Astrocyte (in vitro differentiated cells and primary cell): ENCODE measurements at regions not wholly inside any gene's neighbourhood (a gene's known extent, or its start where the extent isn't known, plus 50 kb on each side); places are given as distances from the start of the nearest gene placed in this dataset.

Experiments used
- DNase-seq: peaks from one replicate; pipeline ENCODE4 v3.0.0-alpha.2; 2010; ENCODE audit warnings: low read depth
- FAIRE-seq: peaks from 2 replicates; lab custom pipeline; 2011; peaks lifted over from hg19 to GRCh38; lab: Jason Lieb, UNC
- H2AFZ ChIP-seq: 2 replicates; pipeline ENCODE4 v1.6.0; 2012; ENCODE audit warnings: low read depth, low read length, inconsistent platforms
- H3K27ac ChIP-seq: 2 replicates; pipeline ENCODE4 v1.5.1; 2011; ENCODE audit warnings: low read depth, low read length, inconsistent platforms
- H3K27me3 ChIP-seq: 2 replicates; pipeline ENCODE4 v1.6.0; 2011; ENCODE audit warnings: low read length, inconsistent platforms; ENCODE audit not compliant: insufficient read depth
- H3K36me3 ChIP-seq: 2 replicates; pipeline ENCODE4 v1.5.1; 2011; ENCODE audit warnings: low read length, inconsistent platforms; ENCODE audit not compliant: insufficient read depth
- H3K4me1 ChIP-seq: 2 replicates; pipeline ENCODE4 v1.5.1; 2011; ENCODE audit warnings: low read length, inconsistent platforms; ENCODE audit not compliant: insufficient read depth
- H3K4me2 ChIP-seq: 2 replicates; pipeline ENCODE4 v1.6.0; 2012; ENCODE audit warnings: low read length, inconsistent platforms
- H3K4me3 ChIP-seq: 2 replicates; pipeline ENCODE4 v1.5.1; 2011; ENCODE audit warnings: low read depth, mild to moderate bottlenecking, low read length, inconsistent platforms; ENCODE audit not compliant: insufficient read depth
- H3K79me2 ChIP-seq: 2 replicates; pipeline ENCODE4 v1.6.0; 2012; ENCODE audit warnings: mild to moderate bottlenecking, low read length, inconsistent platforms; ENCODE audit not compliant: insufficient read depth
- H3K9ac ChIP-seq: 2 replicates; pipeline ENCODE4 v1.6.0; 2012; ENCODE audit warnings: mild to moderate bottlenecking, low read length, inconsistent platforms
- H3K9me3 ChIP-seq: 2 replicates; pipeline ENCODE4 v1.5.1; 2012; ENCODE audit warnings: low read depth, mild to moderate bottlenecking, low read length, inconsistent platforms; ENCODE audit not compliant: insufficient read depth
- H4K20me1 ChIP-seq: 2 replicates; pipeline ENCODE4 v1.6.0; 2012; ENCODE audit warnings: low read length, inconsistent platforms; ENCODE audit not compliant: insufficient read depth
- H3K27ac Mint-ChIP-seq: one replicate; pipeline ENCODE4 v1.8.0; 2021; ENCODE audit warnings: mild to moderate bottlenecking, mixed read lengths; ENCODE audit not compliant: unreplicated experiment
- H3K27me3 Mint-ChIP-seq: one replicate; pipeline ENCODE4 v1.8.0; 2021; ENCODE audit warnings: low read depth, mixed read lengths; ENCODE audit not compliant: unreplicated experiment
- H3K36me3 Mint-ChIP-seq: one replicate; pipeline ENCODE4 v1.8.0; 2021; ENCODE audit warnings: low read depth, mixed read lengths; ENCODE audit not compliant: unreplicated experiment
- H3K4me1 Mint-ChIP-seq: one replicate; pipeline ENCODE4 v1.8.0; 2021; ENCODE audit warnings: low read depth, mixed read lengths; ENCODE audit not compliant: unreplicated experiment
- H3K4me3 Mint-ChIP-seq: one replicate; pipeline ENCODE4 v1.8.0; 2021; ENCODE audit warnings: mild to moderate bottlenecking, moderate library complexity, mixed read lengths; ENCODE audit not compliant: unreplicated experiment
- H3K9me3 Mint-ChIP-seq: one replicate; pipeline ENCODE4 v1.8.0; 2021; ENCODE audit warnings: mild to moderate bottlenecking, mixed read lengths; ENCODE audit not compliant: unreplicated experiment
- EZH2 ChIP-seq: IDR thresholded peaks from 2 replicates; pipeline ENCODE4 v1.6.1; 2012; ENCODE audit warnings: mild to moderate bottlenecking, low read length, inconsistent platforms; ENCODE audit not compliant: insufficient read depth
- TF ChIP-seq, protein P1 (sequence below): IDR thresholded peaks from 2 replicates; pipeline ENCODE4 v1.5.1; 2011; ENCODE audit warnings: low read depth, mild to moderate bottlenecking, inconsistent platforms, low read length, moderate library complexity; ENCODE audit not compliant: insufficient read depth

DNA sequence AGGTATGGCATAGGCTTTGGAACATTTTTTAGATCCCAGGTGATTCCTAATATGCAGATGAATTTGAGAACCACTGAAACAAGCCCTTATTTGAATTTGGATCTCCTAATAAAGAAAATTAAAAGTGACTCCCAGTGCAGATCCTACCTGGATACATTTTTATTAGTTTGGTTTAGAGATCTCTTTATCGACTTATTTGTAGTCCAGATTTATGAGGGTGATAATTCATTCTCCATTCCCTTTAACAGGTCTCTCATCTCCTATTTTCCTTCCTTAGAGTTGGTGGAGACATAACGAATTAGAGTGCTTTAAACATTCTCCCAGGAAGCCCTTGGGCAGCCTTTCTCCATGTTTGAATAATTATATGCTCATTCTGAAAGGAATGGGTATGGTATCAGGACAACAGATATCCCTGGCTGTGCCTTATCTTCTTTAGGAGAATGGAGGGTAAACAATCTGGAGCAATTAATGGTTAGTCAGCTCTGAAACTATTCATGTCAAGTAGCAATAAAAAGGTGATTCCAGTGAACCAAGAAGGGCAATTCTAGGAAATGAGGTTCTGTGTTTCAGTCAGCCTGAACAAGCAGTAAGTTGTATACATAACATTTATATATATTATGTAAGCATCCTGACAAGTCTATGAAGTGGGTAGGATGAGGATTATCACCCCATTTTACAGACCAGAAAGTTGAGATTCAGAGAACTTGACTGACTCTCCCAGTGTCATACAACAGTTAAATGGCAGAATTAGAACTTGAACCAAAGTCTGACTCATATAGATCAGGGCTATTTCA, 53.9 kb upstream of the RCE1 start:
- no peak overlapping the region for H3K4me2 ChIP-seq
- H3K9ac ChIP-seq, result no peak overlapping the region
- H3K36me3 Mint-ChIP-seq, result peaks cover 2% of the 10 kb centered on the region
- no peaks in the 10 kb centered on the region for H3K79me2 ChIP-seq
- H3K4me1 ChIP-seq, result no peaks in the 10 kb centered on the region
- H3K4me1 Mint-ChIP-seq, result no peaks in the 10 kb centered on the region
- no peaks in the 10 kb centered on the region for H3K27me3 Mint-ChIP-seq
- H3K27ac Mint-ChIP-seq, result no peak overlapping the region
- no peak overlapping the region for H3K4me3 ChIP-seq
- H3K9me3 Mint-ChIP-seq, result no peaks in the 10 kb centered on the region
- H3K4me3 Mint-ChIP-seq, result no peak overlapping the region
- FAIRE-seq (no peak), DNase-seq (peak; percentile 2)
- H3K9me3 ChIP-seq, result no peaks in the 10 kb centered on the region
- H2AFZ ChIP-seq, result no peak overlapping the region
- H3K36me3 ChIP-seq, result no peaks in the 10 kb centered on the region
- no peak overlapping the region for H3K27ac ChIP-seq
- H3K27me3 ChIP-seq, result no peaks in the 10 kb centered on the region
- H4K20me1 ChIP-seq, result no peaks in the 10 kb centered on the region
- TF ChIP-seq EZH2, result no peak
- TF ChIP-seq, protein P1, sequence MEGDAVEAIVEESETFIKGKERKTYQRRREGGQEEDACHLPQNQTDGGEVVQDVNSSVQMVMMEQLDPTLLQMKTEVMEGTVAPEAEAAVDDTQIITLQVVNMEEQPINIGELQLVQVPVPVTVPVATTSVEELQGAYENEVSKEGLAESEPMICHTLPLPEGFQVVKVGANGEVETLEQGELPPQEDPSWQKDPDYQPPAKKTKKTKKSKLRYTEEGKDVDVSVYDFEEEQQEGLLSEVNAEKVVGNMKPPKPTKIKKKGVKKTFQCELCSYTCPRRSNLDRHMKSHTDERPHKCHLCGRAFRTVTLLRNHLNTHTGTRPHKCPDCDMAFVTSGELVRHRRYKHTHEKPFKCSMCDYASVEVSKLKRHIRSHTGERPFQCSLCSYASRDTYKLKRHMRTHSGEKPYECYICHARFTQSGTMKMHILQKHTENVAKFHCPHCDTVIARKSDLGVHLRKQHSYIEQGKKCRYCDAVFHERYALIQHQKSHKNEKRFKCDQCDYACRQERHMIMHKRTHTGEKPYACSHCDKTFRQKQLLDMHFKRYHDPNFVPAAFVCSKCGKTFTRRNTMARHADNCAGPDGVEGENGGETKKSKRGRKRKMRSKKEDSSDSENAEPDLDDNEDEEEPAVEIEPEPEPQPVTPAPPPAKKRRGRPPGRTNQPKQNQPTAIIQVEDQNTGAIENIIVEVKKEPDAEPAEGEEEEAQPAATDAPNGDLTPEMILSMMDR, result no peak

DNA sequence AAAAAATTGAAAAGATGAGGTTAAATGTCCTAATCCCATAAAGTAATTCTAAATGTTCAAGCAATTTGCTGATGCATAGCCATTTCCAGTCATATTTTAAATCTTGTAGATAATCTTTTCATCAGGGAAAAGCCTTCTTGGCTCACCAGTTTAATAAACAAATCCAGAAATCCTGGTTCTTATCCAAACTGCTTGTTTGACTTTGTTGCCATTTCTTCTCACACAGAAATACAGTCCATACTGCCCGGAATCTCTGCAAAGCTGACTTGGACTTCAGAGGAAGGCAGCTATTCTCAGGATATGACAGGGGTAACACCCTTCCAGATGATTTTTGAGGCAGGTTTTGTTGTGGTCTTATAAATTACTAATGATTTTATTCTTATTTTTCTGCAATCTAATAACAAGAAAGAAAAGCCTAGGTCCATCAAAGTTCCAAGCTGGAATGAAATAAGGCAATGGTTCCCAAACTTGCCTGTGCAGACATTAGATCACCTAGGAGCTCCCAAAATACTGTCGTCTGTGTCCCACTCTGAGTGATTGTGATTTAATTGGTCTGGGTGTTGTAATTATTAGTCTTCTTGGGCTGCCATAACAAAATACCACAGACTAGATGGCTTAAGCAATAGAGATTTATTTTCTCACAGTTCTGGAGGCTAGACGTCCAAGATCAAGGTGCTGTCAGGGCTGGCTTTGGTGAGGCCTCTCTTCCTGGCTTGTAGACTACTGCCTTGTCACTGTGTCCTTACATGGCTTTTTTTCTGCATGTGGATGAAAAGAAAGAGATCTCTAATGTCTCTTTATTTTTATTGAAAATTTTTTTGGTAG, 55.1 kb upstream of the RCE1 start:
- FAIRE-seq, result no peak
- Mint-ChIP-seq H3K27ac (no peak overlapping the region), H3K4me1 (no peaks in the 10 kb centered on the region), H3K4me3 (no peak overlapping the region), H3K36me3 (peaks cover 2% of the 10 kb centered on the region), H3K27me3 (no peaks in the 10 kb centered on the region), H3K9me3 (no peaks in the 10 kb centered on the region)
- no peak for TF ChIP-seq EZH2
- TF ChIP-seq, protein P1, result no peak
- no peaks in the 10 kb centered on the region for H3K79me2 ChIP-seq
- no peak for DNase-seq
- no peaks in the 10 kb centered on the region for H3K36me3 ChIP-seq
- H2AFZ ChIP-seq, result no peak overlapping the region
- H3K4me1 ChIP-seq, result no peaks in the 10 kb centered on the region
- no peak overlapping the region for H3K4me3 ChIP-seq
- no peak overlapping the region for H3K27ac ChIP-seq
- no peaks in the 10 kb centered on the region for H4K20me1 ChIP-seq
- H3K4me2 ChIP-seq, result no peak overlapping the region
- no peak overlapping the region for H3K9ac ChIP-seq
- H3K9me3 ChIP-seq, result no peaks in the 10 kb centered on the region
- H3K27me3 ChIP-seq, result no peaks in the 10 kb centered on the region
